ENCODE measurements at regions not wholly inside any gene's neighbourhood (a gene's known extent, or its start where the extent isn't known, plus 50 kb on each side); places are given as distances from the start of the nearest gene placed in this dataset.
"Not testable (repeated sequence)": the region's sequence is repeated elsewhere in the genome, so short reads cannot be mapped to it uniquely, and the experiment has no call there.

- no peak for TF ChIP-seq CTCF (IDR thresholded peaks at IDR 0.05; ENCODE audit: borderline replicate concordance, control extremely low read depth, extremely low read depth, insufficient read depth, missing control alignments)
- no peak for DNase-seq (ENCODE audit: low spot score)
- in situ Hi-C loops (cut with MboI; ENCODE audit: low sequenced_read_pairs, unreplicated experiment): no loop called here
Measured at GRCh38 chr16:5763176-5763575, 665.6 kb upstream of the EEF2KMT start.

GRCh38 chr16:5762362-5762761 is 664.8 kb upstream of the EEF2KMT start:
- no peak for DNase-seq (ENCODE audit: low spot score)
- no peak for TF ChIP-seq CTCF (IDR thresholded peaks at IDR 0.05; ENCODE audit: borderline replicate concordance, control extremely low read depth, extremely low read depth, insufficient read depth, missing control alignments)
- in situ Hi-C loops (cut with MboI; ENCODE audit: low sequenced_read_pairs, unreplicated experiment): no loop called here

GRCh38 chr16:5761592-5761991 is 664.0 kb upstream of the EEF2KMT start:
- in situ Hi-C loops (cut with MboI; ENCODE audit: low sequenced_read_pairs, unreplicated experiment): no loop called here

GRCh38 chr16:5758281-5758680 is 660.7 kb upstream of the EEF2KMT start:
- no peak for DNase-seq (ENCODE audit: low spot score)
- TF ChIP-seq CTCF (IDR thresholded peaks at IDR 0.05; ENCODE audit: borderline replicate concordance, control extremely low read depth, extremely low read depth, insufficient read depth, missing control alignments): no peak
- in situ Hi-C loops (cut with MboI; ENCODE audit: low sequenced_read_pairs, unreplicated experiment): no loop called here

More at GRCh38 chr16:5761592-5761991, 664.0 kb upstream of the EEF2KMT start:
- no peak for TF ChIP-seq CTCF (IDR thresholded peaks at IDR 0.05; ENCODE audit: borderline replicate concordance, control extremely low read depth, extremely low read depth, insufficient read depth, missing control alignments)
- no peak for DNase-seq (ENCODE audit: low spot score)

- in situ Hi-C loops (cut with MboI; ENCODE audit: low sequenced_read_pairs, unreplicated experiment): no loop called here
- DNase-seq (ENCODE audit: low spot score): no peak
- TF ChIP-seq CTCF (IDR thresholded peaks at IDR 0.05; ENCODE audit: borderline replicate concordance, control extremely low read depth, extremely low read depth, insufficient read depth, missing control alignments): no peak
Measured at GRCh38 chr16:5756969-5757368, 659.4 kb upstream of the EEF2KMT start.

- TF ChIP-seq CTCF (IDR thresholded peaks at IDR 0.05; ENCODE audit: borderline replicate concordance, control extremely low read depth, extremely low read depth, insufficient read depth, missing control alignments): no peak
- DNase-seq (ENCODE audit: low spot score): no peak
- in situ Hi-C loops (cut with MboI; ENCODE audit: low sequenced_read_pairs, unreplicated experiment): no loop called here
Measured at GRCh38 chr16:5753381-5753780, 655.8 kb upstream of the EEF2KMT start.

GRCh38 chr16:5751216-5751615 is 653.6 kb upstream of the EEF2KMT start:
- in situ Hi-C loops (cut with MboI; ENCODE audit: low sequenced_read_pairs, unreplicated experiment): no loop called here
- DNase-seq (ENCODE audit: low spot score): no peak
- no peak for TF ChIP-seq CTCF (IDR thresholded peaks at IDR 0.05; ENCODE audit: borderline replicate concordance, control extremely low read depth, extremely low read depth, insufficient read depth, missing control alignments)

- in situ Hi-C loops (cut with MboI; ENCODE audit: low sequenced_read_pairs, unreplicated experiment); DNase-seq (ENCODE audit: low spot score): not testable (repeated sequence)
Measured at GRCh38 chr16:5750439-5750838, 652.8 kb upstream of the EEF2KMT start.

Measured in GM13976 (cell line).